HG03066 (cell line): ENCODE measurements at regions not wholly inside any gene's neighbourhood (a gene's known extent, or its start where the extent isn't known, plus 50 kb on each side); places are given as distances from the start of the nearest gene placed in this dataset.

ENCODE experiments used
- ATAC-seq: cut with Tn5 transposase; IDR thresholded peaks from one replicate; pipeline ENCODE4 v1.9.1; 2021; ENCODE audit warnings: low read depth; ENCODE audit not compliant: unreplicated experiment

DNA sequence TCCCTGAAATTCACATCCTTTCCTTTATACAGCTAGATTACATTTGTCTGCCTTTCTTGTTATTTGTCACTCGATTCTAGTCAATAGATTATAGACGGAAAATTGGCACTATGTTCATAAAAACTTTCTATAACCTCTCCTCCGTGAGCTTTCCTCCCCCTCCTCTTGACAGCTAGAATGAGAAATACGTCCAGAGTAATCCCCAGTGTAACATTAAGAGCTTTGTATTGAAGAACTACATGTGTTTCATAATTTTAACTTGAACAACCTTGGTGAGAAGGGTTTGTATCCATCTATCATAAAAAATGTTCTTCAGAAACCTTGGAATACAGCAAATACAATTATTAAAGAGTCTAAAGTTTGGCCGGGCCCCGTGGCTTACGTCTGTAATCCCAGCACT is 1707.4 kb downstream of the PCDH7 start:
- no peak for ATAC-seq

DNA sequence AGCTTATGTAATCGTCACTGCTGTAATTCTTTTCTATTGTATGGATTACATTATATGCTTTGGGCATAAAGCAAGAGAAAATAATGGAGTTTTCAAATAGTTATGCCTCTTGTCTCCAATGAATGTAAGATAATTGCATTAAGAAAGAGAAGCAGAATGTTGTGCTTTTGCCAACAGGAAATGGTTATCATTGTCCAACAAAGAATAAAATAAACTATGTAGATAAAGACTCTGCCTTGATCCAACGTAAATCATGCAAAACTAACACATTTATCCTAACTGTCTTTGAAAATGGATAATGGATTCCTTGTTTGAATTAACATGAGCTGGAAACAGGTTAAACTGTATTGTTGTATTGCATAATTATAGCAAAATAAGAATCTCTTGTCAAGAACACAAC is 1709.0 kb downstream of the PCDH7 start:
- ATAC-seq: no peak

DNA sequence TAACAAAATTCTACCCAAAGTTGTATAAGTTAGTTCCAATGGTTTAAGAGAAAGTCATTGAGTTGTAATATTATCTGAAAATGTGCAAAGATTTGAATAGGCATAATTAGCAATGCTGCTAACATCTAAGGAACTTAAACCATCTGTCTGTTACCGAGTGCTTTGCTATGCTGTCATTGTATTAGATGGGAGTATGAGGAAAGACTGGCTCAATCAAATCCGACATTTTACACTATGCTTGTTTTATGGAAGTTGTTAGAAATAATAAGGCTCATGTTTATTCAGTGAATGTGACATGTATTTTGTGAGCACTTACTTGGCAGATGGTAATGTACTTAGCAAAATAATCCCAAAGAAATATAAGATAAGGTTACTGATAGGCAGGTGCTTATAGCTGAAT is 1715.1 kb downstream of the PCDH7 start:
- no peak for ATAC-seq

DNA sequence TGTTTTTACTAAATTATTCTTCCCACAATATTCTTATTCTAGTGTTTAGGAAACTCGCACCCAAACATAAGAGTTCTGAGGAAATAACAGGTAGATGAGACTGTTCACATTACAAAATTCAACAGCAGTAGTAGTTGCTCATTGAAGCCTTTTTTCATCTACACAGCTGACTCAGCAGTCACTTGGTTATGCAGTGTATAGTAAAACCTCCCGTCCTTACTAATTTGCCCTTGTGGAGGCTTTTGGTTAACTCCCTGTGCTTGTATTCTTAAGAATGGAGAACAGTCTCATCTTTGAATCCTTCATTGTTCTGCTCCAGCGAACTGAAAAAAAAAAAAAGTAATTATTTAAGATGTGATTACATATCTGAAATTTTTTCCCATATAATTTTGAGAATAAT is 1716.6 kb downstream of the PCDH7 start:
- no peak for ATAC-seq

DNA sequence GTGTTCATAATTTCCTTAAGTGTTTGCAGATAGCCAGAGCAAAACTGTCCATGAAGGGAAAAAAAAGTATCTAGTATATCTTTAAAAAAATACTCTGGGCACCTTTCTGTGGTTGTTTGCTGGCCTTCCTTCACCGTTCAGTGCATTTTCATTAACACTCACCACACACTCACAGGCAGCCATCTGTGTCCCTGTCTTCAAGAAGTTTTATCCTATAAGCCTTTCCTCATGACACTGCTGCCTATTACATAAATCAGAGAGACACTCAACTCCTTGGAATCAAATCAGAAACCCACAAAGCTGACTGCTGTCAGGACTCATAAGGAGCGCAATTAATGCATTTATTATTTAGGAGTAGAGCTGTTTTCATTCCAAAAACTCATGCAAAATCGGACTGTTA is 1720.2 kb downstream of the PCDH7 start:
- ATAC-seq: no peak

DNA sequence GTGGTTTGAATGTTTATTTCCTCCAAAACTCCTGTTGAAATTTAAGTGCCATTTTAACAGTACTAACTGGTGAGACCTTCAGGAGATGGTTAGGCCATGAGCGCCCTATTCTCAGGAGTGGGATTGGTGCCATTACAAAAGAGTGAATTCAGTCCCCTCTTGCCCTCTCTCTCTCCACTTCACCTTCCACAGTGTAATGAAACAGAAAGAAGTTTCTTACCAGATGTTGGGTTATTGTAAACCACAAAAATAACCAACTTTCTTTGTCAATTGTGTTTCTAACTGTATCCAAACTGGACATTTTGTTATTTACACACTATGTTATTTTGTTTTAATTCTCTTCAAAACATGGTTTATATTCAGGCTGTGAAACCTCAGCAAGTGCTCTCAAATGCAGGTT is 1734.3 kb downstream of the PCDH7 start:
- no peak for ATAC-seq

DNA sequence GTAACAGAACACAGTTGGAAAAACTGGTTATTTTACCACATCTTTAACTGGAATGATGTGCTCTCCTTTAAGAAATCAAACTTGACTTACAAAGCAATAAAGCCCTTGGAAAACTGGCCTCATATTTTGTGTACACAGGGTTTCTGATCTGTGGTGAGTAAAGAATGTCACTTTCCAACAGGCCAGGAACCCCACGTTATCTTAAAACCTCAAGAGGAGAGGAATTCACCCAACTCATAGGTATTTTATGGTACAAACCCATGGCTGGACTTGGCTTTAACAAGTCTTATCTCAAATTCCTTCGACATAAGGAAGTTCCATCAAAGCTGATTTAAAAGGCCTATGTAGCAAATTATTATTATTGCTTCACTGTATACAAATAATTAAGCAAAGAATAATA is 1735.1 kb downstream of the PCDH7 start:
- ATAC-seq: no peak

DNA sequence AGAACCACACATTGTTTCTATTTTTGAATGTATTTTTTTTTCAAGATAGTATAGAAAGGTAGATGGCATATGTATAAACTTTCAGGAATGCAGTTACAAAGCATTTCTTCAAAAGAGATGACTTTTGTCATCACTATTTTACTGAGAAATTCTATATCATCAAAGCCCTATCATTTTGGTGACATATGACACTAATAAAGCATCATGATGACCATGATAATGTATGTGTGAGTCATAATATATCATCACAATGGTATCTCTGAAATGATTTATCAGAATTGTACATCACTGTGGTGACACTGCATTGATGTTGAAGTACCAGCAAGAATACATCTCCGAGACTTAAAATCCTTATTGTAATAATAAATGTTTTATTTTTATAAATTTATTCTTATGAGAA is 1740.8 kb downstream of the PCDH7 start:
- no peak for ATAC-seq

DNA sequence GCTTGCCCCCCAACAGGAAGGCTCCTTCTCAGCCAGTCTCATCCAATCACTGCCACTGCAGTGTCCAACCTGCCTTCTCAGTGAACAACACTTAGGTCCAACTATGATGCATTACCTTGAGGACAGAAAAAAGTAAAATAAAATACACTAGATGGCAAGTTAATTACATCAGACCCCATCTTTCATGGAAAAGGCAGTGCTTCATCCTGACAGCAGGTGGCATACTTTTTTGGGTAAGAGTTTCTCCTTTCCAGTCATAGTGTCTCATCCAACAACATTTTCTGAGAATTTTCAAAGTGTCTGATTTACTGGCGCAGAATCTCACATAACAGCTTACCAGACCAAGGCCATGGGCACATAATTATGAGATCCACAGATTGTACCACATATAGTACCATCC is 1742.8 kb downstream of the PCDH7 start:
- ATAC-seq: no peak

DNA sequence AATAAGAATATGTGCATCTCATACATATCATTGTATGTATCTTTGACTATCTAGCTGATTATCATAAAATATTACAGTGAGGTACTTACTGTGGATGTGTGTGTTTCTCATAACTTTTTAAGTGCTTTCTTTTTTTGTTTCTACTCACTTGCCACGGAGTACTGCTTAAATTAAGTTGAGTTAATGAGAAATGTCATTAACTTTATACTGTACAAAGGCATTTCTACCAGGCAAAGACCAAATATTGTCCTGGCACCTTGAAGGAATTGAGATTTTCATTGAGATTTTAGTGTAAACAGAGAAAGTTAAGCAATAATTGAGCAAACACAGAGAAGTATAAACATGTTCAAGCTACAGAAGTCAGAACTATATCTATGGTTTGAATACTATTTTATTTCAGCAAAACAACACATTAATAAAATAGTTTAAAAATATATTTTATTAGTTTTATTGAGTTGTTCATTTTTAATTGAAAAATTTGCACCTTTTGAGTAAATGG is 1750.0 kb downstream of the PCDH7 start:
- no peak for ATAC-seq

DNA sequence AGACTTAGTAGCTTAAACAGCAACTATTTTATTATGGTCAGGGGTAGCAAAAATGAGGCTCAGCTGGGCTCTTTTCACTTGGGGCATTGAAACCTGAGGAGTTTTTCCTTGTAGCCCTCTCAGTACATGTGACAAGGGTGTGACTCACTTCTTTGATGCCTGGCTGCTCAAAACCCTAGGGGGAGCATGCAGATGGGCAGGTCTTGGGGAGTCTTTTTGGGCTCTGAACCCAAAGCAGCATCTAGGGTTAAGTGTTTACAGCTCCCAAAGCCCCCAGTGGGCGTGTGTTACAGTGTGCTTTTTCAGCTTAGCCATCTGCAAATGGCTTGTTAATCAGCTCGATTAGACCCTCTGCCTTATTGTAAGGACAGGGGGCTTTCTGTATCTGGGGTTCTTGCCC is 1752.7 kb downstream of the PCDH7 start:
- no peak for ATAC-seq

DNA sequence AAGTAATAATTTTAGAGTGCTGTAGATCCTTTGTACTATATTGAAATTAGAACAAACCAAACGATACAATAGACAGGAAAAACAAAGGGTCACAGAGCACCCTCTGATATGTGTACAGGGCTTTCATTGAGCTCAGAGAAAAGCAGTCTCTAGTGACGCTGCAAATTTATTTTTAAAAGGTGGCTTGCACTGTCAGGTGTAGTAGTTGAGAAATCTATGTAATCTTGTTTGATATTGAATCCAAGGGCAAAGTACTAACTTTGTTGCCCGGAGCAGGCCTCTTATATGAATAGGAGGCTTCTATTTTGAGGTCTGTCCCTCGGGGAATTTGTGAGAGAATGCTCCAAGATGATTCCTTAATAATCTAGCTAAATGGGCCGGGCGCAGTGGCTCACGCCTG is 1755.5 kb downstream of the PCDH7 start:
- no peak for ATAC-seq

DNA sequence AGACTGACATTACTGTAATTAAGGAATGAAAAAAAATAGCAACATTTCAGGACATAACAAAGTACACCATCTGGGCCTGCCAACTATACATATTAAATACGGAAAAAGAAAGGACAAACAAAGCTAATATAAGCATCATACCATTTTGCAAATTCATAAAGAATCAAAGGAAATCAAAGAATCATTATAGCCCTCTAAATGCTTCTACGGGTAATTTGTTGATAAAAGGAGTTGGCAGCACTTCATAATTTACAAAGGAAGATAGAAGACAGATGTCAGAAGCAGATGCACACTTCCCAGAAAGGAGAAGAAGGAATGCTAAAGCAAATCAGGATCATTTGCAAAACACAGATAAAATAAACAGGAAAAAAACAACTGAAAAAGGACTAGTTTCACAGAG is 1757.3 kb downstream of the PCDH7 start:
- no peak for ATAC-seq

DNA sequence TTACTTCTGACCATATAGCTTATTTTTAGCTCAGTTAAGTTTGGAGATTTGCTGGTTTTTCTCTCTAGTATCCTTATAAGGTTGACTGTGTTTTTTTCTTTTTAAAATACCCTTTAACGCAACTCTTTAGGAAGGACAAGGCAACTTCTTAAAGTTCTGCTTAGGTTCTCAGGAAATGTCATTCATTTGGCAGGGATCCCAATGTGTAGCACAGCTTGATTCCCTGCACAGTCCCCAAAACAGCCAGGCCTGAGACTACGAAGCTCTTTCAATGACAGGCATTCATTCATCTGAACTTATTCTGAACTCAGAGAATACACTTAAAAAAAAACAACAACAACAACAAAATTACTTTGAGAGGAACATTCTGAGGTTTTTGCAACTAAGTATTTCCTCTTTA is 1765.8 kb downstream of the PCDH7 start:
- no peak for ATAC-seq

DNA sequence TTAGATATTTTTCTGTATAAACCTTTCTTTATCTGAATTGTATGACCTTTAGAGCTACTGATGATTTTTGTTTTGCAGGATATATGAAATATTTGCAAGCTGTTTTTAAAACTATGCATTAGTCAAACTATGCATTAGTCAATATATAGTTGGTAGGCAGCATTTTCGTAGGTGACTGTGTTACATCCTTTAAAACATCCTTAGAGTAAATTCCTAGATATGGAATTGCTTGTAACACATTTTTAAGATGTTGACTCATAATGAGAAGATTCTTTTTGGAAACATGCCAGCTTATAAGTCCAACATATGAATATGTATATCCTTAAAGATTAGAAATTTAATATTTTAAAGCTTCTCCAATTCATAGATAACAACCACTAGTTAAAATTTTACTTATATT is 1768.5 kb downstream of the PCDH7 start:
- ATAC-seq: no peak

DNA sequence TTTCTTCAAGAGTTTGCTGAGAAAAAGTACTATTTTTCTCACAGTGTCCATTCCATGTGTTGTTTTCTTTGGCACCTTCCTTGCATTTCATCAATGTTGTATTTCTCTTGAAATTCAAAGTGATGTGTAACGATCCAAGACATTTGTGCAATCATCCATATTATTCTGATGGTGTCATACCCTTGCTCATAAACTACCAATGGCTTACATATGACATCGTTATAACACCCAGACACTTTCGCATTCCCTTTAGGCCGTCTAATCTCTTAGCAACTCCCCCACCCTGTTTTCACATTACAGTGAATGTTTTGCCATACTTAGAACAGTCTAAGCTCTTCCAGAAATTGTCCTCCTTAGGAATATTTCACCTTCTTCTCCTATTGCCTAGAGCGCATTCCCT is 1779.0 kb downstream of the PCDH7 start:
- no peak for ATAC-seq

DNA sequence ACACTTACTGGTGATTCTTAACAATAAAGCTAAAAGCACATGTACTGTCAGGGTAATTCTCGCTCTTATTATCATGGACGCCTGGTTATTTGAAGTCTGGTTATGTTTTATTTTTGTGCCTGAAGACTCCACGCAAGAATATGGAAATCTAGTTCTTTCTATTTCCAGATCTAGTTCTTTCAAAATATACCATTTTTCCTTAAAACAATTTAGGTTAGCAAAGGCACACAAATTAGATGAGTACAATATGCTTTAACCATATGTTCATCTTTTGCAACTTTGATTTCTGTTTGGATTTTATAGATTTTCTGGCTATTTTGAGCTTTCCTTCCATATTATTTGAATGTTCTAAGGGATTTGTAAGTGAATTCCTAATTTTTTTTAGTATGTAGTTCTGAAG is 1783.1 kb downstream of the PCDH7 start:
- no peak for ATAC-seq

DNA sequence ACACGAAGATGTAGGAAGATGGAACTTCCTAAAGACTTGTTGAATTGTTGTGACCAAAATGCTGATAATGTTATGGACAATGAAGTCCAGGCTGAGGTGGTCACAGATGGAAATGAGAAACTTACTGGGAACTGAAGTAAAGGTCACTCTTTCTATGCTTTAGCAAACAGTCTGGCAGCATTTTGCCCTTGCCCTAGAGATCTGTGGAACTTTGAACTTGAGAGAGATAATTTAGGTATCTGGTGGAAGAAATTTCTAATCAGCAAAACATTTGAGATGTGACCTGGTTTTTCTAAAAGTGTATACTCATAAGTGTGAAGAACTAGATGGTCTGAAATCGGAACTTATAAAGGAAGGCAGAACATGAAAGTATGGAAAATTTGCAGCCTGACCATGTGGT is 1785.9 kb downstream of the PCDH7 start:
- no peak for ATAC-seq

DNA sequence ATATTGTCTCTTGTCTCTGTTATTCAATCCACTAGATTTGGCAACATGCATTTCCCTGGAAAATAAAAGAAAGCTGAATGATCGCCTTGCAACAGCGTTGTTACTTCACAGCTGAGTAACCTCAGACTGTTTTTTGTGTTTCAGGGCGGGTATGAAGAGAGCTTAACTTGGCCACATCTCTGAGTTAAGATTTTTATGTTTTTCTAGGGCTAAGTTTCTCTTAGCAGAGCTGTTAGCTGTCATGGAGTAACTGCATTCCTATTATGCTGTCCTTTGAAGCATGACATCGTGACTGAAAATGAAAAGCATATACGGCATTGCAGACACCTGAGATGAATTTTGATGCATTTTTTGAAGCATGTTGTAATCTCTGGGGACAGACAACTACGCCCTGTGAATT is 1798.9 kb downstream of the PCDH7 start:
- ATAC-seq: no peak

DNA sequence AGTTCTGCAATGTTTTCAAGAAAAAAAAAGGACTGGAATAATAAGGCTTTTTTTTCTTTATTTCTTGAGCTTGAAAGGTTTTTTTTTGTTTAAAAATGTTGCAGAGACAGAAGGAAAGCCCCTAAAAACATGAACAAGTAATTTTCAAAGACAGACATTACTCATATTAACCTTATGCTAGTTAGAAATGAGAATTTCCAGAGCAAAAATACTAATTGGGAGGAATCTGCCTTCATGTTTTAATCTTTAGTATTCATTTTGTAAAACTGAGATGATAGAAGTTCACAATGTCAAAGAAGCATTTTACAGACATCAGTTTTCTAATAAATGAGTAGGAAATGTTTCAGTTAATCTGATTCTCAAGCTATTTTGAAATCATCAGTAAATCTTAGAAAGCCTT is 1805.3 kb downstream of the PCDH7 start:
- no peak for ATAC-seq

DNA sequence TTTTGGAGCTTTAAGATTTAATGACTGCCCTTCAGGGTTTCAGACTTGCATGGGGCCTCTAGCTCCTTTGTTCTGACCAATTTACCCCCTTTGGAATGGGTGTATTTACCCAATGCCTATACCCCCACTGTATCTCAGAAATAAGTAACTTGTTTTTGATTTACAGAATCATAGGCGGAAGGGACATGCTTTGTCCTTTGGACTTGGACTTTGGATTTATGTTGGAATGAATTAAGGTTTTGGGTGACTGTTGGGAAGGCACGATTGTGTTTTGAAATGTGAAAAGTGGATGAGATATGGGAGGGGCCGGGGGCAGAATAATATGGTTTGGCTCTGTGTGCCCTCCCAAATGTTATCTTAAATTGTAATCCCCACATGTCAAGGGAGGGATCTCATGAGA is 1824.7 kb downstream of the PCDH7 start:
- no peak for ATAC-seq

DNA sequence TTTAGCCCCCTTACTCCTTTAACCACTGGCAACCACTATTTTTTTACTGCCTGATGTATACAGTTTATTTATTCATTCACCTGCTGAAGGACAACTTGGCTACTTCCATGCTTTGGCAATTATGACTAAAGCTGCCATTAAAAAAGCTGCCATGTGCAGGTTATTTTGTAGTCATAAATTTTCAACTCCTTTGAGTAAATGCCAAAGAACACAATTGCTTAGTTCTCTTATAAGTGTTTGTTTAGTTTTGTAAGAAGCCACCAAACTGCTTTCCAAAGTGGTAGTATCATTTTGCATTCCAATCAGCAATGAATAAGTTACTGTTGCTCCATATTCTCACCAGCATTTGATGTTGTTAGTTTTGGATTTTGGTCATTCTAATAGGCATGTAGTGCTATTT is 1831.8 kb downstream of the PCDH7 start:
- no peak for ATAC-seq

DNA sequence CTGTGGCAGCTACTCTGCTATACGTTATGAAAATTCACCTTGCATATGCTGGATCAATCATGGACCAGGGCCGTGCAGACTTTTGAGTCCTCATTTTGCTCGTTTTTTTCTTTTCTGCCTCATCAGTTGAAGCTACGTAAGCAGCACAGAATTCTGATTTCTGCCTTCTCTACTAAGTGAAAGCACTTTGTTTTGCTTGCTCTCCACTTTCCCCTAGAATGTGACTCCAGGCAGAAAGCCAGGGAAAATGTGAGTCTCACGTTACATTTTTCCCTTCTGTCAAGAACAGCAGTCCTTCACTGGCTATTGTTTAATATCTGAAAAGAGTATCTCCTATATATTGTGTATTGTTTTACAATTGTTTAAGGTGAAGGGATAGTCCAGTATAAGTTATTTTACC is 1840.1 kb downstream of the PCDH7 start:
- ATAC-seq: no peak

DNA sequence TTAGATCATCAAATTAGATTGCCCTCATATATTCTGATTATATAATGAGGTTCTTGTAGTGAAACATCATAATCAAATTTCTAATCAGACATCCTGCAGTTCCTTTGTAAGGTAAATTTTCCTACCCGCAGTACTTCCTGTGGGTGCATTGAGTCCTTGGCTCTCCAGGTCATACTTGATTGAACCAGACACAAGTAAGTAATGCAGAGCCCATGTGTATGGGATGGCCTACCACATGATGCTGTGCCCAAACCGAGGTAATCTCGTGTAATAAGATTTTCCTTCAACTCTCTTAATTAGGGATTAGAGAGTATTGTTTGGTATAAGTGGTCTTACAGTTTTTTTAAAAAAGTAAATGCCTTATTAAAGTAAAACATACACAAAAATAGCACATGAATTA is 1841.8 kb downstream of the PCDH7 start:
- ATAC-seq: no peak
